ENCODE measurements at regions not wholly inside any gene's neighbourhood (a gene's known extent, or its start where the extent isn't known, plus 50 kb on each side); places are given as distances from the start of the nearest gene placed in this dataset.

DNA sequence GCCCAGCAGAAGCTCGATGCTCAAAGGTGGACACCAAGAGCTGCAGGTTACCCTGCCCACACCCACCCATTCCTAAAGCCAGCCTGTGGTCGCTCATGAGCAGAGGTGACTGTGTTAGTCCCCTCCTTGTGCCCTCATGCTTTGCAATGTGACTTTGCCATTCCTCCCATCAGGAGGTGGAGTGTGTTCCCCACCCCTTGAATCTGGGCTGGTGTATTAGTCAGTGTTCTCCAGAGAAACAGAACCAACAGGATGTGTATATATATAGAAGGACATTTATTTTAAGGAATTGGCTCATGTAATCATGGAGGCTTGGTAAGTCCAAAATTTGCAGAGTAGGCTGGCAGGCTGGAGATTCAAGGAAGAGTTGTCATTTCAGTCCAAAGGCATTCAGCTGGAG, 54.4 kb upstream of the RNF24 start:
- Histone ChIP-seq H3K4me2 (ENCODE audit: low read length) (no peak overlapping the region), H3K9me3 (ENCODE audit: control insufficient read depth, insufficient read depth, low read length) (no peaks in the 10 kb centered on the region), H3K4me3 (ENCODE audit: low read length) (no peak overlapping the region), H3K27ac (ENCODE audit: low read depth, low read length) (no peak overlapping the region), H3F3A (ENCODE audit: control insufficient read depth, insufficient read depth) (no peaks in the 10 kb centered on the region), H4K20me1 (ENCODE audit: control insufficient read depth, insufficient read depth, low read depth, low read length) (no peaks in the 10 kb centered on the region), H3K79me2 (ENCODE audit: control insufficient read depth, low read length) (no peaks in the 10 kb centered on the region), H3K36me3 (ENCODE audit: control insufficient read depth, low read length) (no peaks in the 10 kb centered on the region), H3K4me1 (ENCODE audit: control insufficient read depth, low read length) (no peaks in the 10 kb centered on the region), H3K27me3 (ENCODE audit: control insufficient read depth, low read length) (no peaks in the 10 kb centered on the region), H3K9me2 (replicated peaks; ENCODE audit: control insufficient read depth, low read length) (no peaks in the 10 kb centered on the region)
- no peak for TF ChIP-seq EZH2phosphoT487 (IDR thresholded peaks at IDR 0.05; ENCODE audit: borderline replicate concordance, low read length)
- no peak for TF ChIP-seq CTCF (IDR thresholded peaks at IDR 0.05; ENCODE audit: low read depth, low read length, poor library complexity, severe bottlenecking)

- Histone ChIP-seq H3K4me3 (ENCODE audit: low read length) (no peak overlapping the region), H3K36me3 (ENCODE audit: control insufficient read depth, low read length) (no peaks in the 10 kb centered on the region), H3K9me3 (ENCODE audit: control insufficient read depth, insufficient read depth, low read length) (no peaks in the 10 kb centered on the region), H3K27ac (ENCODE audit: low read depth, low read length) (no peak overlapping the region), H3K4me2 (ENCODE audit: low read length) (no peak overlapping the region), H3K79me2 (ENCODE audit: control insufficient read depth, low read length) (no peaks in the 10 kb centered on the region), H3F3A (ENCODE audit: control insufficient read depth, insufficient read depth) (no peaks in the 10 kb centered on the region), H3K27me3 (ENCODE audit: control insufficient read depth, low read length) (no peaks in the 10 kb centered on the region), H4K20me1 (ENCODE audit: control insufficient read depth, insufficient read depth, low read depth, low read length) (no peaks in the 10 kb centered on the region), H3K9me2 (replicated peaks; ENCODE audit: control insufficient read depth, low read length) (no peaks in the 10 kb centered on the region), H3K4me1 (ENCODE audit: control insufficient read depth, low read length) (no peaks in the 10 kb centered on the region)
- TF ChIP-seq EZH2phosphoT487 (IDR thresholded peaks at IDR 0.05; ENCODE audit: borderline replicate concordance, low read length): no peak
- TF ChIP-seq CTCF (IDR thresholded peaks at IDR 0.05; ENCODE audit: low read depth, low read length, poor library complexity, severe bottlenecking): no peak
Observed at GRCh38 chr20:4068708-4069107, 53.4 kb upstream of the RNF24 start.

- Histone ChIP-seq H3K4me1 (ENCODE audit: control insufficient read depth, low read length) (no peaks in the 10 kb centered on the region), H3K9me3 (ENCODE audit: control insufficient read depth, insufficient read depth, low read length) (no peaks in the 10 kb centered on the region), H3K4me2 (ENCODE audit: low read length) (no peak overlapping the region), H3K27me3 (ENCODE audit: control insufficient read depth, low read length) (no peaks in the 10 kb centered on the region), H3K36me3 (ENCODE audit: control insufficient read depth, low read length) (no peaks in the 10 kb centered on the region), H3K27ac (ENCODE audit: low read depth, low read length) (no peak overlapping the region), H3K9me2 (replicated peaks; ENCODE audit: control insufficient read depth, low read length) (no peaks in the 10 kb centered on the region), H3K4me3 (ENCODE audit: low read length) (no peak overlapping the region), H4K20me1 (ENCODE audit: control insufficient read depth, insufficient read depth, low read depth, low read length) (no peaks in the 10 kb centered on the region), H3K79me2 (ENCODE audit: control insufficient read depth, low read length) (no peaks in the 10 kb centered on the region), H3F3A (ENCODE audit: control insufficient read depth, insufficient read depth) (no peaks in the 10 kb centered on the region)
- no peak for TF ChIP-seq CTCF (IDR thresholded peaks at IDR 0.05; ENCODE audit: low read depth, low read length, poor library complexity, severe bottlenecking)
- no peak for TF ChIP-seq EZH2phosphoT487 (IDR thresholded peaks at IDR 0.05; ENCODE audit: borderline replicate concordance, low read length)
Observed at GRCh38 chr20:4067600-4068261, 52.4 kb upstream of the RNF24 start.
